PFSK-1 (cell line): ENCODE measurements at regions not wholly inside any gene's neighbourhood (a gene's known extent, or its start where the extent isn't known, plus 50 kb on each side); places are given as distances from the start of the nearest gene placed in this dataset.

Experiments used
- FOXP2 ChIP-seq: optimal IDR thresholded peaks from 2 replicates; pipeline ENCODE3; 2011; ENCODE audit warnings: borderline replicate concordance, control low read depth, inconsistent platforms; ENCODE audit not compliant: insufficient read depth; ENCODE audit errors: extremely low read length, extremely low read depth
- POLR2AphosphoS5 ChIP-seq: IDR thresholded peaks from 2 replicates; pipeline ENCODE4 v1.6.1; 2012; ENCODE audit warnings: low read depth, mild to moderate bottlenecking, control low read depth, low read length, moderate library complexity
- REST ChIP-seq, 2 experiments: IDR thresholded peaks; 2 replicates each; pipeline versions ENCODE4 v1.6.1 to v1.8.0; 2011 to 2012; ENCODE audit warnings: low read depth in 2 of 2, low read length in 2 of 2, control low read depth in 1 of 2, inconsistent platforms in 1 of 2, mild to moderate bottlenecking in 1 of 2, moderate library complexity in 1 of 2; ENCODE audit not compliant: insufficient read depth in 1 of 2
- SIN3A ChIP-seq: IDR thresholded peaks from 2 replicates; pipeline ENCODE4 v1.6.1; 2012; ENCODE audit warnings: mild to moderate bottlenecking, low read length, moderate library complexity, borderline replicate concordance; ENCODE audit not compliant: insufficient read depth
- TAF1 ChIP-seq: IDR thresholded peaks from 2 replicates; pipeline ENCODE4 v1.6.1; 2012; ENCODE audit warnings: low read length, control low read depth, borderline replicate concordance; ENCODE audit not compliant: insufficient read depth

- TF ChIP-seq FOXP2 (no peak), TAF1 (no peak), REST (IDR thresholded peaks at IDR 0.05; ENCODE audit: insufficient read depth in 1 of 2, low read depth in 2 of 2, low read length in 2 of 2) (no peak), POLR2AphosphoS5 (no peak), SIN3A (no peak)
These were observed 111.2 kb upstream of the KLHL25 start for GRCh38 chr15:85905751-85906450.

DNA sequence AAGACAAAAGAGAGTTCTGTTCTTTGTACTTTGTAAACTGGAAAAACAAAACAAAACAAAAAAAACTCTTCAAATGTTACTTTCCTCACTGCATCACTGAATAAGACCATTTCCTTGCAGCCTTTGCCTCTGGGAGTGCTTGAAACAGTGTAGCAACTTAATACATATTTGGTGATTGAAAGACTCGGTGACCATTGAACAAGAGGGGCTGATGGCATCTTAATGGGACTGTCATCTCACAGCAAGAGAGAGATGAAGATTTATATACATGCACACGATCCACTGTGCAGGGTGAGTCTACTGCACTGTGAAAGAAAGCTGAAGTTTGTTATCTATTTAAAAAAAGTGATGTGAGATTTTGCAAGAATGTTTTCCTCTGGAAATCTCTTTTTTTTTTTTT, 111.9 kb upstream of the KLHL25 start:
- no peak for TF ChIP-seq REST (IDR thresholded peaks at IDR 0.05; ENCODE audit: insufficient read depth in 1 of 2, low read depth in 2 of 2, low read length in 2 of 2)
- no peak for TF ChIP-seq TAF1
- TF ChIP-seq SIN3A: no peak
- TF ChIP-seq POLR2AphosphoS5: no peak
- no peak for TF ChIP-seq FOXP2

DNA sequence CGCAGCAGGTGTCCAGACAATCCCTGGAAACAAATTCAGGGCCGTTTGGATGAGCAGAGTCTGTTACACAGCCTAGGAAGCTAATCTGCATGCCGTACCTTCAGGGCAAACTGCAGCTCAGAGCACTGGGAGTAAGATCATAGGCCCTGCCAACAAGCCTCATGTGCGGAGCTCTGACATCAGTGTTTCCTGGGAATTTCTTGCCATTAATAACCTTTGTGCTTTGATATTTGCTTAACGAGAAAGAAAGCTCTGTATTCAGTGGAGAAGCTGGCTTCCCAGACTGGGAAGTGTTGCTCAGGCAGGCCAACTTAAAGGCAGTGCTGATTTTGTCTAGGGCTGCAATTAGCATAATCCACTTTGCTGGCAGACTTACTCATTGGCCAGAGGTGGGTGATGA, 116.1 kb upstream of the KLHL25 start:
- TF ChIP-seq FOXP2: no peak
- TF ChIP-seq REST (IDR thresholded peaks at IDR 0.05; ENCODE audit: insufficient read depth in 1 of 2, low read depth in 2 of 2, low read length in 2 of 2): no peak

DNA sequence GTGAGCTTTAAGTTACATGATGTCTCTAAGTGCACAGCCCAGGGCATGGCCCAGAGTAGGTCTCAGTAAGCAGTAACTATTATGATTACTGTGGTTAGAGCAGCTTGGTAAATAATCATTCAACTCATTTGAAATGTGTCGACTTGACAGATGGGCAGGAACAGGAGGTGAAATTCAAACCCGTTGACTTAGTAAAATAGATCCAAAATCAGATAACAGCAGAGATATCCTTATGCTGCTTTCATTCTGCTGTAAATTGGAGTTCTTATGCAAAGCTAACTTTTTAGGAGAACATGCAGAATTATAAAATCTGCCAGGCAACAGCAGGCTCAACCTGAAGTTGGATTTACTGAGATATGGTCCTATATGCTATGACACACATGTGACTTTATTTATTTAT, 118.7 kb upstream of the KLHL25 start:
- TF ChIP-seq SIN3A (no peak), TAF1 (no peak), POLR2AphosphoS5 (no peak), REST (IDR thresholded peaks at IDR 0.05; ENCODE audit: insufficient read depth in 1 of 2, low read depth in 2 of 2, low read length in 2 of 2) (no peak), FOXP2 (no peak)

DNA sequence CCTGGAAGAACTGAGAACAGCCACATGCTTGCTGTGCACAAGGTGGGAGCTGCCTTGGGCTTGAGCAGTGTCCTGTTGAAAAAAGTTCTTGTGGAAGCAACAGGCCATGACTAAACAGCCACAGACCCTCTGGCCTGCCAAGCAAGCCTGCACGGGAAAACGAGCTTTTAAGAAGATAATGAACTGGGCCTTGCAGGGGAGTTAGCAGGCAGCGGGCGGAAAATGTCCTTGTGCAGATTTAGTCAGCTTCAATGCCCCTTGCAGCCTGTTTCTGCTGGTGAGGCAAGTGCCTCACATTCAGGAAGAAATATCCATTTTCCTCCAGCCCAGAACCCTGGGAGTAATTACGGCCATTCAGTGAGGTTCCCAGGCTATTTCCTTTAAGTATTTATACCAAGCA, 126.2 kb upstream of the KLHL25 start:
- TF ChIP-seq SIN3A (no peak), POLR2AphosphoS5 (no peak), FOXP2 (no peak), TAF1 (no peak), REST (IDR thresholded peaks at IDR 0.05; ENCODE audit: insufficient read depth in 1 of 2, low read depth in 2 of 2, low read length in 2 of 2) (no peak)
